ENCODE measurements at regions not wholly inside any gene's neighbourhood (a gene's known extent, or its start where the extent isn't known, plus 50 kb on each side); places are given as distances from the start of the nearest gene placed in this dataset.
A peak's percentile ranks its signal among the peaks of the same experiment; 100 is the strongest.

GRCh38 chr9:96172797-96173196, 129.2 kb downstream of the HSD17B3 start:
- H2AFZ ChIP-seq (ENCODE audit: low read length) = no peak overlapping the region
- H3K36me3 ChIP-seq (ENCODE audit: insufficient read depth, low read length) = no peaks in the 10 kb centered on the region
- H3K4me3 ChIP-seq (ENCODE audit: insufficient read depth, low read length) = no peak overlapping the region
- H4K20me1 ChIP-seq (ENCODE audit: insufficient read depth, low read length) = no peaks in the 10 kb centered on the region
- no peaks in the 10 kb centered on the region for H3K9me3 ChIP-seq (ENCODE audit: low read depth, low read length)
- no peaks in the 10 kb centered on the region for H3K4me1 ChIP-seq (ENCODE audit: insufficient read depth, low read length)
- DNase-seq (ENCODE audit: insufficient read length, low spot score, missing footprints) = no peak
- H3K27me3 ChIP-seq (ENCODE audit: insufficient read depth, low read length) = peaks cover 26% of the 10 kb centered on the region
- no peak overlapping the region for H3K27ac ChIP-seq (ENCODE audit: low read depth, low read length)
- H3K4me2 ChIP-seq (ENCODE audit: insufficient read depth, low read length) = no peak overlapping the region
- TF ChIP-seq CTCF (IDR thresholded peaks at IDR 0.05; ENCODE audit: extremely low read depth, low read depth, low read length) = no peak
- H3K79me2 ChIP-seq (ENCODE audit: insufficient read depth, low read length) = no peaks in the 10 kb centered on the region

GRCh38 chr9:96171728-96172127, 130.2 kb downstream of the HSD17B3 start:
- TF ChIP-seq CTCF (IDR thresholded peaks at IDR 0.05; ENCODE audit: extremely low read depth, low read depth, low read length) = no peak
- no peak for DNase-seq (ENCODE audit: insufficient read length, low spot score, missing footprints)
- Histone ChIP-seq H3K4me1 (ENCODE audit: insufficient read depth, low read length) (no peaks in the 10 kb centered on the region), H3K27ac (ENCODE audit: low read depth, low read length) (no peak overlapping the region), H2AFZ (ENCODE audit: low read length) (no peak overlapping the region), H3K79me2 (ENCODE audit: insufficient read depth, low read length) (no peaks in the 10 kb centered on the region), H3K9me3 (ENCODE audit: low read depth, low read length) (no peaks in the 10 kb centered on the region), H3K4me3 (ENCODE audit: insufficient read depth, low read length) (no peak overlapping the region), H3K36me3 (ENCODE audit: insufficient read depth, low read length) (no peaks in the 10 kb centered on the region), H3K27me3 (ENCODE audit: insufficient read depth, low read length) (peaks cover 20% of the 10 kb centered on the region), H3K4me2 (ENCODE audit: insufficient read depth, low read length) (no peak overlapping the region), H4K20me1 (ENCODE audit: insufficient read depth, low read length) (no peaks in the 10 kb centered on the region)

DNA sequence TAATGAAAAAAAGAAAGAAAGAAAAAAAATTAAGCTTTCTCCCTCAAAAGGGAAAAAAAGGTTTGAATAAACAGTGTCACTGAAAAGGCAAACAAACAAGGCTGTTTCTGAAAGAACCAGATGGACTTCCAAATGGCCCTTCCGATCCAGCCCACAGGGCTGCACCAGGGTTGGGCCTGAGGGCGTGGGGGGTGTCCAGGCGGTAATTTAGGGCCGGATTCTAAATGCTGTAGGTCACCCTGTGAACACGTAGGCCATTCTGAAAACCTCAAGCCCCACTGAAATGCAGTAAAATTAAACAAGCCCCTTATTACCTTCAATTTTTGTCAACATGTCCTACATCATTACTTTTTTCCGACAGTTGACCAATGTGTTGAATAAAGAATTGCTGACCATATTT, 132.1 kb downstream of the HSD17B3 start:
- Histone ChIP-seq H3K27ac (ENCODE audit: low read depth, low read length) (no peak overlapping the region), H3K4me2 (ENCODE audit: insufficient read depth, low read length) (peak overlapping the region; percentile 13), H3K79me2 (ENCODE audit: insufficient read depth, low read length) (no peaks in the 10 kb centered on the region), H3K4me1 (ENCODE audit: insufficient read depth, low read length) (no peaks in the 10 kb centered on the region), H3K4me3 (ENCODE audit: insufficient read depth, low read length) (no peak overlapping the region), H3K36me3 (ENCODE audit: insufficient read depth, low read length) (no peaks in the 10 kb centered on the region), H3K9me3 (ENCODE audit: low read depth, low read length) (no peaks in the 10 kb centered on the region), H2AFZ (ENCODE audit: low read length) (no peak overlapping the region), H3K27me3 (ENCODE audit: insufficient read depth, low read length) (peaks cover 12% of the 10 kb centered on the region), H4K20me1 (ENCODE audit: insufficient read depth, low read length) (no peaks in the 10 kb centered on the region)
- TF ChIP-seq CTCF (IDR thresholded peaks at IDR 0.05; ENCODE audit: extremely low read depth, low read depth, low read length) = no peak
- DNase-seq (ENCODE audit: insufficient read length, low spot score, missing footprints) = no peak

GRCh38 chr9:96169484-96169883, 132.5 kb downstream of the HSD17B3 start:
- Histone ChIP-seq H3K27me3 (ENCODE audit: insufficient read depth, low read length) (peaks cover 12% of the 10 kb centered on the region), H3K9me3 (ENCODE audit: low read depth, low read length) (no peaks in the 10 kb centered on the region), H3K4me2 (ENCODE audit: insufficient read depth, low read length) (peak overlapping the region; percentile 13), H3K4me3 (ENCODE audit: insufficient read depth, low read length) (no peak overlapping the region), H3K36me3 (ENCODE audit: insufficient read depth, low read length) (no peaks in the 10 kb centered on the region), H3K27ac (ENCODE audit: low read depth, low read length) (no peak overlapping the region), H3K79me2 (ENCODE audit: insufficient read depth, low read length) (no peaks in the 10 kb centered on the region), H2AFZ (ENCODE audit: low read length) (peak overlapping the region; percentile 10), H3K4me1 (ENCODE audit: insufficient read depth, low read length) (no peaks in the 10 kb centered on the region), H4K20me1 (ENCODE audit: insufficient read depth, low read length) (no peaks in the 10 kb centered on the region)
- no peak for TF ChIP-seq CTCF (IDR thresholded peaks at IDR 0.05; ENCODE audit: extremely low read depth, low read depth, low read length)
- peak; percentile 87 for DNase-seq (ENCODE audit: insufficient read length, low spot score, missing footprints)
